Osteocyte (in vitro differentiated cells): ENCODE measurements at regions not wholly inside any gene's neighbourhood (a gene's known extent, or its start where the extent isn't known, plus 50 kb on each side); places are given as distances from the start of the nearest gene placed in this dataset.

Experiments
- DNase-seq: peaks from one replicate; pipeline ENCODE4 v3.0.0; 2021; ENCODE audit warnings: mixed read lengths; ENCODE audit not compliant: unreplicated experiment; ENCODE audit errors: extremely low spot score
- H3K27ac Mint-ChIP-seq: one replicate; pipeline ENCODE4 v1.8.0; 2021; ENCODE audit warnings: mild to moderate bottlenecking, mixed read lengths; ENCODE audit not compliant: unreplicated experiment
- H3K27me3 Mint-ChIP-seq: one replicate; pipeline ENCODE4 v1.8.0; 2021; ENCODE audit warnings: mixed read lengths; ENCODE audit not compliant: unreplicated experiment
- H3K36me3 Mint-ChIP-seq: one replicate; pipeline ENCODE4 v1.8.0; 2021; ENCODE audit warnings: mixed read lengths; ENCODE audit not compliant: unreplicated experiment
- H3K4me1 Mint-ChIP-seq: one replicate; pipeline ENCODE4 v1.8.0; 2021; ENCODE audit warnings: mixed read lengths; ENCODE audit not compliant: unreplicated experiment
- H3K4me3 Mint-ChIP-seq: one replicate; pipeline ENCODE4 v1.8.0; 2021; ENCODE audit warnings: mild to moderate bottlenecking, moderate library complexity, mixed read lengths; ENCODE audit not compliant: unreplicated experiment
- H3K9me3 Mint-ChIP-seq: one replicate; pipeline ENCODE4 v1.8.0; 2021; ENCODE audit warnings: mixed read lengths; ENCODE audit not compliant: unreplicated experiment
- CTCF ChIP-seq: fragments of 200-600 bp; sonication (generic); IDR thresholded peaks from 2 replicates; pipeline ENCODE4 v1.5.0; 2021; ENCODE audit warnings: antibody characterized with exemption, mild to moderate bottlenecking, moderate library complexity

GRCh38 chr21:35430260-35430659 lies 381.2 kb upstream of the RUNX1 start:
- Mint-ChIP-seq H3K4me3 (no peak overlapping the region), H3K9me3 (peaks cover 34% of the 10 kb centered on the region), H3K27ac (no peak overlapping the region), H3K4me1 (peaks cover 13% of the 10 kb centered on the region), H3K27me3 (peaks cover 14% of the 10 kb centered on the region), H3K36me3 (peaks cover 3% of the 10 kb centered on the region)
- no peak for DNase-seq
- TF ChIP-seq CTCF: no peak

- DNase-seq: no peak
- peaks cover 3% of the 10 kb centered on the region for H3K36me3 Mint-ChIP-seq
- TF ChIP-seq CTCF: no peak
- peaks cover 13% of the 10 kb centered on the region for H3K4me1 Mint-ChIP-seq
- no peak overlapping the region for H3K4me3 Mint-ChIP-seq
- peaks cover 25% of the 10 kb centered on the region for H3K9me3 Mint-ChIP-seq
- no peak overlapping the region for H3K27ac Mint-ChIP-seq
- peaks cover 5% of the 10 kb centered on the region for H3K27me3 Mint-ChIP-seq
Measured at GRCh38 chr21:35428937-35429336, 379.8 kb upstream of the RUNX1 start.

GRCh38 chr21:35428489-35428888 lies 379.4 kb upstream of the RUNX1 start:
- peaks cover 13% of the 10 kb centered on the region for H3K4me1 Mint-ChIP-seq
- no peak for DNase-seq
- H3K36me3 Mint-ChIP-seq: peaks cover 3% of the 10 kb centered on the region
- H3K27ac Mint-ChIP-seq: no peak overlapping the region
- no peak overlapping the region for H3K4me3 Mint-ChIP-seq
- peaks cover 21% of the 10 kb centered on the region for H3K9me3 Mint-ChIP-seq
- no peak for TF ChIP-seq CTCF
- H3K27me3 Mint-ChIP-seq: peaks cover 5% of the 10 kb centered on the region

- Mint-ChIP-seq H3K27me3 (peaks cover 5% of the 10 kb centered on the region), H3K4me3 (no peak overlapping the region), H3K4me1 (peaks cover 13% of the 10 kb centered on the region), H3K9me3 (peaks cover 18% of the 10 kb centered on the region), H3K27ac (no peak overlapping the region), H3K36me3 (peaks cover 3% of the 10 kb centered on the region)
- DNase-seq: no peak
- no peak for TF ChIP-seq CTCF
Measured at GRCh38 chr21:35428001-35428320, 378.9 kb upstream of the RUNX1 start.

- H3K4me1 Mint-ChIP-seq: peaks cover 13% of the 10 kb centered on the region
- no peak for TF ChIP-seq CTCF
- H3K4me3 Mint-ChIP-seq: no peak overlapping the region
- peaks cover 5% of the 10 kb centered on the region for H3K27me3 Mint-ChIP-seq
- no peak overlapping the region for H3K27ac Mint-ChIP-seq
- DNase-seq: no peak
- H3K36me3 Mint-ChIP-seq: no peaks in the 10 kb centered on the region
- peaks cover 15% of the 10 kb centered on the region for H3K9me3 Mint-ChIP-seq
Measured at GRCh38 chr21:35427320-35428000, 378.4 kb upstream of the RUNX1 start.
